HepG2 (cell line): ENCODE measurements at regions not wholly inside any gene's neighbourhood (a gene's known extent, or its start where the extent isn't known, plus 50 kb on each side); places are given as distances from the start of the nearest gene placed in this dataset.

ENCODE experiments used
- ATAC-seq: fragments of 200-7000 bp; cut with Tn5 transposase; 3 replicates; pipeline ENCODE4 v1.9.1; 2020; ENCODE audit warnings: mild to moderate bottlenecking, moderate library complexity
- BruUV-seq: library from RNA; stranded (reverse); fragments of 400-500 nt; replicated peaks from 2 replicates; lab custom pipeline; 2021; lab: Mats Ljungman, UMichigan
- CTCF ChIA-PET: fragments of 300-600 bp; formaldehyde crosslinking; extraction: SDS; loops from one replicate; lab custom pipeline; 2021; ENCODE audit warnings: low total read pairs, inconsistent platforms, low intra/inter-chr PET ratio; lab: Yijun Ruan, JAX
- POLR2A ChIA-PET: fragments of 350-600 bp; sonication (Branson Sonifier 250); formaldehyde crosslinking; loops from one replicate; lab custom pipeline; 2020; ENCODE audit warnings: antibody characterized with exemption, inconsistent platforms; lab: Yijun Ruan, JAX
- DNase-seq: peaks from one replicate; pipeline ENCODE4 v3.0.0-alpha.2; 2015; ENCODE audit warnings: low spot score
- FAIRE-seq: peaks from 3 replicates; lab custom pipeline; 2011; peaks lifted over from hg19 to GRCh38; lab: Jason Lieb, UNC
- H2AFZ ChIP-seq: one replicate; pipeline ENCODE4 v1.6.1; 2011; ENCODE audit warnings: low read length, inconsistent platforms
- H3K27ac ChIP-seq: fragments of 300-600 bp; 3 replicates; pipeline ENCODE4 v1.8.0; 2011; ENCODE audit warnings: mixed run types, mild to moderate bottlenecking, mixed read lengths, low read length, inconsistent platforms; ENCODE audit not compliant: insufficient read depth; ENCODE audit errors: extremely low read length
- H3K27me3 ChIP-seq, 2 experiments: fragments of 200-600 bp in 1 of 2; 2 replicates in 1 of 2; 3 replicates in 1 of 2; pipeline versions ENCODE4 v1.6.0 to v1.8.0; 2011; ENCODE audit warnings: low read length in 2 of 2, mild to moderate bottlenecking in 2 of 2, moderate library complexity in 2 of 2, inconsistent platforms in 1 of 2; ENCODE audit not compliant: insufficient read depth in 2 of 2, control insufficient read depth in 1 of 2
- H3K36me3 ChIP-seq, 2 experiments: fragments of 200-600 bp in 1 of 2; replicated peaks in 1 of 2; 2 replicates in 1 of 2; 3 replicates in 1 of 2; pipeline versions ENCODE4 v1.5.1 to v1.8.0; 2011; ENCODE audit warnings: low read length in 2 of 2, inconsistent platforms in 1 of 2; ENCODE audit not compliant: insufficient read depth in 2 of 2, control insufficient read depth in 1 of 2
- H3K4me1 ChIP-seq: 2 replicates; pipeline ENCODE4 v1.5.1; 2012; ENCODE audit warnings: low read length, inconsistent platforms; ENCODE audit not compliant: insufficient read depth
- H3K4me2 ChIP-seq: 2 replicates; pipeline ENCODE4 v1.6.0; 2011; ENCODE audit warnings: low read depth, low read length, inconsistent platforms
- H3K4me3 ChIP-seq, 3 experiments: fragments of 200-600 bp in 1 of 3; sonication (generic), shearing (Covaris generic) in 1 of 3; replicated peaks in 1 of 3; 2 replicates each; pipeline ENCODE4 v1.5.1; 2011 to 2016; ENCODE audit warnings: low read length in 3 of 3, inconsistent platforms in 2 of 3, low read depth in 2 of 3, mild to moderate bottlenecking in 2 of 3, control low read depth in 1 of 3, mixed read lengths in 1 of 3; ENCODE audit not compliant: insufficient read depth in 1 of 3
- H3K79me2 ChIP-seq: one replicate; pipeline ENCODE4 v1.6.1; 2011; ENCODE audit warnings: low read length, inconsistent platforms; ENCODE audit not compliant: insufficient read depth
- H3K9ac ChIP-seq: 2 replicates; pipeline ENCODE4 v1.6.0; 2011; ENCODE audit warnings: mild to moderate bottlenecking, low read depth, low read length, inconsistent platforms; ENCODE audit not compliant: insufficient read depth
- H3K9me3 ChIP-seq: 2 replicates; pipeline ENCODE4 v1.5.1; 2012; ENCODE audit warnings: mild to moderate bottlenecking, low read length
- H4K20me1 ChIP-seq: 2 replicates; pipeline ENCODE4 v1.6.0; 2011; ENCODE audit warnings: inconsistent platforms, mild to moderate bottlenecking, low read length, moderate library complexity; ENCODE audit not compliant: insufficient read depth
- ARHGAP35 ChIP-seq: sonication (generic); formaldehyde crosslinking; IDR thresholded peaks from 2 replicates; pipeline ENCODE4 v1.9.0; 2022; ENCODE audit warnings: mild to moderate bottlenecking, inconsistent platforms, moderate library complexity, missing genetic modification reagents, borderline replicate concordance
- HDAC6 ChIP-seq: fragments of 200-600 bp; sonication (generic); IDR thresholded peaks from 2 replicates; pipeline ENCODE4 v1.7.0; 2017; ENCODE audit warnings: mild to moderate bottlenecking, antibody characterized with exemption, low read length, low read depth
- RNF2 ChIP-seq: fragments of 450-650 bp; conservative IDR thresholded peaks from 2 replicates; pipeline ENCODE4 v1.6.1; 2016; ENCODE audit warnings: low read depth
- TOPORS ChIP-seq: sonication (generic); formaldehyde crosslinking; IDR thresholded peaks from 2 replicates; pipeline ENCODE4 v1.8.0; 2023; ENCODE audit warnings: mild to moderate bottlenecking, missing genetic modification reagents
- ZFP82 ChIP-seq: sonication (generic); formaldehyde crosslinking; IDR thresholded peaks from 2 replicates; pipeline ENCODE4 v1.5.1; 2020; ENCODE audit warnings: mild to moderate bottlenecking, missing genetic modification reagents, borderline replicate concordance
- ZNF772 ChIP-seq: sonication (generic); formaldehyde crosslinking; IDR thresholded peaks from 2 replicates; pipeline ENCODE4 v1.5.0; 2020; ENCODE audit warnings: mild to moderate bottlenecking, missing genetic modification reagents
- WGBS: methylation state at CpG from one replicate; pipeline ENCODE4 v1.1.6; 2017; ENCODE audit warnings: low lambda C conversion rate; 5-methylcytosine and 5-hydroxymethylcytosine counted together
- in situ Hi-C: cut with HindIII; loops from 2 replicates; pipeline ENCODE4 v1.10.0; 2017; ENCODE audit warnings: low pct_unique_long_range_greater_than_20kb; ENCODE audit not compliant: extremely low pct_ligation_motif_present
- intact Hi-C: fragments of 100-400 bp; cut with micrococcal nuclease; formaldehyde crosslinking; loops from one replicate; pipeline ENCODE4 v1.10.0; 2022; ENCODE audit not compliant: unreplicated experiment

DNA sequence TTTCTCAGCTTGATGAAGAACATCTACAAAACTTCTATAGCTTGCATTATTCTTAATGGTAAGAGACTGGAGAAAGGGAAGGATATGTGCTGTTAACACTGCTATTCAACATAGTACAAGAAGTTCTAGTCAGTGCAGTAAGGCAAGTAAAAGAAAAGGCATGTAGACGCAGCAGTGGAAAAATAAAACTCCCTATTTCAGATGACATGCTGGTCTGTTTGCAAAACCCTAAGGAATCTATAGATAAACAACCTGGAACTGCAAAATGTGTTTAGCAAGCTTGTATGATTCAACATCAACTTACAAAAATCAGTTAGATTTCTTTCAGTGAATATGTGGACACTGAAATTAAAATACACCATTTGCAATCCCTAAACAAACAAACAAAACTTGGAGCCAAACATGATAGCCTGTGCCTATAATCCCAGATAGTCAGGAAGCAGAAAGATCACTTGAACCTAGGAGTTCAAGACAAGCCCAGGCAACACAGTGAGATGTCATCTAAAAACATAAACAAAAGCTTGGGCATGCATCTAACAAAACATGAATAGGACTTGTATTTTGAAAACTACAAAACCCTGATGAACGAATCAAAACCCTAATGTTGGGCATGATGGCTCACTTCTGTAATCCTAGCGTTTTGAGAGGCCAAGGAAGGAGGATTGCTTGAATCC lies 293.6 kb upstream of the RGS6 start:
- DNase-seq (no peak), ATAC-seq (no peak), FAIRE-seq (no peak)
- BruUV-seq = no TSS peak
- Histone ChIP-seq H3K79me2 (no peaks in the 10 kb centered on the region), H3K9me3 (no peaks in the 10 kb centered on the region), H4K20me1 (no peaks in the 10 kb centered on the region), H3K4me2 (no peak overlapping the region), H2AFZ (no peak overlapping the region), H3K4me1 (peaks cover 6% of the 10 kb centered on the region; the same call in 1 of the 2 replicates), H3K9ac (no peak overlapping the region), H3K36me3 (no peaks in the 10 kb centered on the region), H3K4me3 (no peak overlapping the region), H3K27me3 (no peaks in the 10 kb centered on the region), H3K27ac (no peak overlapping the region)
- intact Hi-C loops (no loop called here), in situ Hi-C loops (no loop called here)
- ChIA-PET POLR2A (interaction anchor here (0.5 kb wide), 1 partner anchor 12 kb away, joined by 3 read pairs; no protein-coding TSS in a partner anchor), CTCF (no interaction called here)
- 92% methylated on average over 3 of the region's 3 CpGs for WGBS
- TF ChIP-seq ARHGAP35 (CRISPR knock-in tag) = no peak
- TF ChIP-seq ZFP82 (CRISPR knock-in tag) = no peak
- TF ChIP-seq RNF2 = no peak
- no peak for TF ChIP-seq TOPORS (CRISPR knock-in tag)

GRCh38 chr14:71642715-71643114 lies 289.5 kb upstream of the RGS6 start:
- Histone ChIP-seq H3K4me2 (no peak overlapping the region), H3K9me3 (no peaks in the 10 kb centered on the region), H3K27ac (no peak overlapping the region), H3K79me2 (no peaks in the 10 kb centered on the region), H3K4me3 (no peak overlapping the region), H4K20me1 (no peaks in the 10 kb centered on the region), H3K36me3 (no peaks in the 10 kb centered on the region), H3K4me1 (peaks cover 6% of the 10 kb centered on the region; the same call in 1 of the 2 replicates), H3K9ac (no peak overlapping the region), H3K27me3 (no peaks in the 10 kb centered on the region), H2AFZ (no peak overlapping the region)
- CTCF ChIA-PET = no interaction called here
- TF ChIP-seq HDAC6 (no peak), ZNF772 (CRISPR knock-in tag) (no peak)
- 98% methylated on average over 1 of the region's 1 CpG for WGBS
- DNase-seq (no peak), ATAC-seq (no peak), FAIRE-seq (no peak)
- in situ Hi-C loops = no loop called here
- POLR2A ChIA-PET = no interaction called here
- BruUV-seq = no TSS peak
- intact Hi-C loops = no loop called here
